HepG2 (cell line): ENCODE measurements at regions not wholly inside any gene's neighbourhood (a gene's known extent, or its start where the extent isn't known, plus 50 kb on each side); places are given as distances from the start of the nearest gene placed in this dataset.

Experiments used
- HNF1A ChIP-seq, 2 experiments: sonication (generic) in 1 of 2; formaldehyde crosslinking in 1 of 2; IDR thresholded peaks; 2 replicates each; pipeline versions ENCODE4 v1.4.0 to v1.6.1; 2016 to 2020; ENCODE audit warnings: borderline replicate concordance in 1 of 2, low read depth in 1 of 2, mild to moderate bottlenecking in 1 of 2, missing genetic modification reagents in 1 of 2
- IKZF1 ChIP-seq: fragments of 450-650 bp; IDR thresholded peaks from 2 replicates; pipeline ENCODE4 v1.7.1; 2016
- POLR2AphosphoS5 ChIP-seq: IDR thresholded peaks from 2 replicates; pipeline ENCODE4 v1.6.1; 2012; ENCODE audit warnings: low read depth, low read length
- RFX5 ChIP-seq: IDR thresholded peaks from 2 replicates; pipeline ENCODE4 v1.6.1; 2011; ENCODE audit warnings: low read depth, low read length, improper control_type of control experiment
- SIN3B ChIP-seq: fragments of 150-350 bp; IDR thresholded peaks from 2 replicates; pipeline ENCODE4 v1.6.1; 2014; ENCODE audit warnings: low read length
- TAF1 ChIP-seq: sonication (generic); formaldehyde crosslinking; IDR thresholded peaks from 2 replicates; pipeline ENCODE4 v1.4.0; 2020; ENCODE audit warnings: missing genetic modification reagents
- ZNF510 ChIP-seq: sonication (generic); formaldehyde crosslinking; IDR thresholded peaks from 2 replicates; pipeline ENCODE4 v1.4.0; 2020; ENCODE audit warnings: low read depth, mild to moderate bottlenecking, missing genetic modification reagents
- ZNF513 ChIP-seq: sonication (generic); formaldehyde crosslinking; conservative IDR thresholded peaks from 2 replicates; pipeline ENCODE4 v1.5.0; 2020; ENCODE audit warnings: missing genetic modification reagents
- TF ChIP-seq, protein P1 (sequence below): sonication (generic); formaldehyde crosslinking; IDR thresholded peaks from 2 replicates; pipeline ENCODE4 v1.8.1; 2023; ENCODE audit warnings: mild to moderate bottlenecking, moderate library complexity, missing genetic modification reagents
- TF ChIP-seq, protein P2 (sequence below): sonication (generic); formaldehyde crosslinking; conservative IDR thresholded peaks from 2 replicates; pipeline ENCODE4 v1.4.0; 2020; ENCODE audit warnings: missing genetic modification reagents

GRCh38 chr5:65070026-65070425 is 301.3 kb downstream of the CWC27 start:
- TF ChIP-seq HNF1A (IDR thresholded peaks at IDR 0.05; ENCODE audit: low read depth) (no peak), HNF1A (CRISPR knock-in tag; IDR thresholded peaks at IDR 0.05; ENCODE audit: borderline replicate concordance) (no peak), ZNF513 (CRISPR knock-in tag) (no peak), ZNF510 (CRISPR knock-in tag) (no peak), SIN3B (no peak), IKZF1 (no peak), TAF1 (CRISPR knock-in tag) (no peak), RFX5 (no peak), POLR2AphosphoS5 (no peak)
- TF ChIP-seq, protein P1, sequence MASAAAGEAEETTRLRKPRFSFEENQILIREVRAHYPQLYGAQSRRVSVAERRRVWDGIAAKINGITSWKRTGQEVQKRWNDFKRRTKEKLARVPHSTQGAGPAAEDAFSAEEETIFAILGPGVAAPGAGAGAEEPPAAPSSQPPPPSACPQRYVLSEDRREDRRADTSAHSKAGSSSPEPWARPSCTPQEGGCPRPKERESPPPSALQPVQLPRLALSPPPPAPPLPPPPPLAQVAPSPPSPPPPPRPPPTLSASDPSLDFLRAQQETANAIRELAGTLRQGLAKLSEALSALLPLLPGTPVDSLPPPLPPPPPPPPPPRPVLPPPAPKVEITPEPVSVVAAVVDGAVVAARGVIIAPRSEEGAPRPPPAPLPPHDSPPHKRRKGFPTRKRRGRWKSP = no peak
- TF ChIP-seq, protein P2, sequence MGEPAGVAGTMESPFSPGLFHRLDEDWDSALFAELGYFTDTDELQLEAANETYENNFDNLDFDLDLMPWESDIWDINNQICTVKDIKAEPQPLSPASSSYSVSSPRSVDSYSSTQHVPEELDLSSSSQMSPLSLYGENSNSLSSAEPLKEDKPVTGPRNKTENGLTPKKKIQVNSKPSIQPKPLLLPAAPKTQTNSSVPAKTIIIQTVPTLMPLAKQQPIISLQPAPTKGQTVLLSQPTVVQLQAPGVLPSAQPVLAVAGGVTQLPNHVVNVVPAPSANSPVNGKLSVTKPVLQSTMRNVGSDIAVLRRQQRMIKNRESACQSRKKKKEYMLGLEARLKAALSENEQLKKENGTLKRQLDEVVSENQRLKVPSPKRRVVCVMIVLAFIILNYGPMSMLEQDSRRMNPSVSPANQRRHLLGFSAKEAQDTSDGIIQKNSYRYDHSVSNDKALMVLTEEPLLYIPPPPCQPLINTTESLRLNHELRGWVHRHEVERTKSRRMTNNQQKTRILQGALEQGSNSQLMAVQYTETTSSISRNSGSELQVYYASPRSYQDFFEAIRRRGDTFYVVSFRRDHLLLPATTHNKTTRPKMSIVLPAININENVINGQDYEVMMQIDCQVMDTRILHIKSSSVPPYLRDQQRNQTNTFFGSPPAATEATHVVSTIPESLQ (CRISPR knock-in tag) = no peak
